HepG2 (cell line): ENCODE measurements at regions not wholly inside any gene's neighbourhood (a gene's known extent, or its start where the extent isn't known, plus 50 kb on each side); places are given as distances from the start of the nearest gene placed in this dataset.

Experiments
- GPN1 ChIP-seq: sonication (generic); formaldehyde crosslinking; IDR thresholded peaks from 2 replicates; pipeline ENCODE4 v1.5.1; 2020; ENCODE audit warnings: missing genetic modification reagents, borderline replicate concordance
- NFIB ChIP-seq: sonication (generic); formaldehyde crosslinking; IDR thresholded peaks from 2 replicates; pipeline ENCODE4 v1.9.0; 2021; ENCODE audit warnings: missing genetic modification reagents, mild to moderate bottlenecking, borderline replicate concordance
- YY1 ChIP-seq: IDR thresholded peaks from 2 replicates; pipeline ENCODE4 v1.6.1; 2011; ENCODE audit warnings: low read length, low read depth, moderate library complexity, mild to moderate bottlenecking; ENCODE audit not compliant: insufficient read depth, insufficient replicate concordance

DNA sequence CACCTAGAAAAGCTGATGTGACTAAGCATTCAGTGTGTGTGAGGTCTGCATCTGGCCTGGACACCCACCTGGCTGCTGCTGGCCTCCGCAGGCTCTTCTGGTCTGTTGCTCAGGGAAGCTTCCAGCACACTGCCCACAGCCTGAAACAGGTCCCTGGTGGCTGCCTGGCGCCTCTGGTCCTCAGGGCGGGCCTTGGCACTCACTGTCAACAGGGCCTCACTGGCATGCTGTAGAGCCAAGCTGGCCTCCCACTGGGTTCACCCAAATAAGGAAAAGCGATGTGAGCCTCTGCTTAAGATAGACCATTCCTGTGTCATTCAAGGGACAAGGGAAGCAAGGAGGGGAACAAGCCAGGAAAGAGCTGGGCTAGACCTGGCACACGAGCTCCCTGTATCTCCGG, 70.6 kb upstream of the BCO1 start:
- no peak for TF ChIP-seq NFIB (CRISPR knock-in tag)
- TF ChIP-seq YY1: no peak
- no peak for TF ChIP-seq GPN1
